ENCODE measurements at regions not wholly inside any gene's neighbourhood (a gene's known extent, or its start where the extent isn't known, plus 50 kb on each side); places are given as distances from the start of the nearest gene placed in this dataset.

DNA sequence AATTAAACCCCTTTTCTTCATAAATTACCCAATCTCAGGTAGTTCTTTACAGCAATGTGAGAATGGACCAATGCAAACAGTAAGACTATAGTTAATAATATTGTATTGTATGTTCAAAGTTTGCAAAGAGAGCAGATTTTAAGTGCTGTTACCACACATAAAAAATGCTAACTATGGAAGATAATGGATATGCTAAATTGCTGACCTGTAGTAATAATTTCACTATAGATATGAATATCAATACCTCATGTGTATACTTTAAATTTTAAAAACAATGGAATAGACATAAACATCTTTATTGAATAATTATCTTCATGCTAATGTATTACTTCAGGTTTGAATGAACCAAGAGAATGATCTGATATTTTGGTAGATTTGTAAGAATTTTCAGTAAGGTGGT lies 552.4 kb upstream of the CHRM3 start:
- Histone ChIP-seq H3K27me3 (no peaks in the 10 kb centered on the region), H3K4me3 (no peak overlapping the region), H3K9me3 (peaks cover 0 to 31% of the 10 kb centered on the region in 2 donors), H3K27ac (no peak overlapping the region), H3K36me3 (no peaks in the 10 kb centered on the region), H3K4me1 (no peaks in the 10 kb centered on the region)
- intact Hi-C loops (cut with DNase I), result no loop called here
- ATAC-seq, result no peak
- no peak for DNase-seq
- no peak for TF ChIP-seq CTCF (IDR thresholded peaks at IDR 0.05)

- intact Hi-C loops (cut with DNase I), result no loop called here
- peaks cover 0 to 43% of the 10 kb centered on the region in 2 donors for H3K9me3 ChIP-seq
- ATAC-seq, result no peak
Observed at GRCh38 chr1:238832106-238832505, 554.3 kb upstream of the CHRM3 start.

DNA sequence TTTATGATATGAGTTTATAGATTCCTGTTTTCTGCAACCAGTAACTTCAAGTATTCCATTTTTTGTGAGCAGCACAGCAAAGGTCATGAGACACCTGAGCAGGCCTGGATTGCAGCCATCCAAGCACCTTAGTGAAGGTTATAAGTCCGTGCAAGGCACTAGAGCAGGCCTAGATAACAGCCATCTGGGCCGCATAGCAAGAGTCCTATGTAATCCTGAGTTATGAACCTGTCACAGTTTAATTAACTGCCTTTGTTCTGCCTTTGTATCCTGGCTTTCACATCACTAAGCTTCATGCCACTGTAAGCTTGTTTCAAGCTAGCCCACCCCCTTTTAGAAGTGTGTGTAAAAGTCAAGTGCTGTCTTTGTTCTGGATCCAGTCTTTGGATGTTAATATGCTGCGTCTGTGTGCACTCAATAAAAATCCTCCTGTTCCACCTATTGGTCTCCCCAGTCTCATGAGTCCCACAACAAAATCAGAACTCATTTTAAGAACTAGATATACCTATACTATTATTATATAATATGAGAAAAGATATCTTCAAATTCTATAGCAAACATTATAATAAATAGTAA lies 556.2 kb upstream of the CHRM3 start:
- Histone ChIP-seq H3K36me3 (no peaks in the 10 kb centered on the region), H3K9me3 (peaks cover 0 to 43% of the 10 kb centered on the region in 2 donors), H3K27me3 (no peaks in the 10 kb centered on the region), H3K4me1 (no peaks in the 10 kb centered on the region), H3K4me3 (no peak overlapping the region), H3K27ac (no peak overlapping the region)
- no peak for DNase-seq
- ATAC-seq, result no peak
- intact Hi-C loops (cut with DNase I), result no loop called here
- no peak for TF ChIP-seq CTCF (IDR thresholded peaks at IDR 0.05)

More at GRCh38 chr1:238832106-238832505, 554.3 kb upstream of the CHRM3 start:
- no peaks in the 10 kb centered on the region for H3K4me1 ChIP-seq
- no peaks in the 10 kb centered on the region for H3K27me3 ChIP-seq
- H3K36me3 ChIP-seq, result no peaks in the 10 kb centered on the region
- no peak overlapping the region for H3K4me3 ChIP-seq
- DNase-seq, result no peak
- H3K27ac ChIP-seq, result no peak overlapping the region
- no peak for TF ChIP-seq CTCF (IDR thresholded peaks at IDR 0.05)

- Histone ChIP-seq H3K9me3 (peaks cover 0 to 41% of the 10 kb centered on the region in 2 donors), H3K27ac (no peak overlapping the region), H3K36me3 (no peaks in the 10 kb centered on the region), H3K4me1 (no peaks in the 10 kb centered on the region), H3K27me3 (no peaks in the 10 kb centered on the region), H3K4me3 (no peak overlapping the region)
- no peak for TF ChIP-seq CTCF (IDR thresholded peaks at IDR 0.05)
- DNase-seq (no peak), ATAC-seq (no peak)
- intact Hi-C loops (cut with DNase I), result no loop called here
Observed at GRCh38 chr1:238826891-238827290, 559.5 kb upstream of the CHRM3 start.

GRCh38 chr1:238823416-238823815 lies 563.0 kb upstream of the CHRM3 start:
- ATAC-seq, result no peak
- H3K9me3 ChIP-seq, result peaks cover 0 to 21% of the 10 kb centered on the region in 2 donors
- H3K4me1 ChIP-seq, result no peaks in the 10 kb centered on the region
- no peaks in the 10 kb centered on the region for H3K27me3 ChIP-seq
- no peak overlapping the region for H3K27ac ChIP-seq
- intact Hi-C loops (cut with DNase I), result no loop called here
- no peak overlapping the region for H3K4me3 ChIP-seq
- no peak for DNase-seq
- no peak for TF ChIP-seq CTCF (IDR thresholded peaks at IDR 0.05)
- H3K36me3 ChIP-seq, result no peaks in the 10 kb centered on the region
